ENCODE measurements at regions not wholly inside any gene's neighbourhood (a gene's known extent, or its start where the extent isn't known, plus 50 kb on each side); places are given as distances from the start of the nearest gene placed in this dataset.

DNA sequence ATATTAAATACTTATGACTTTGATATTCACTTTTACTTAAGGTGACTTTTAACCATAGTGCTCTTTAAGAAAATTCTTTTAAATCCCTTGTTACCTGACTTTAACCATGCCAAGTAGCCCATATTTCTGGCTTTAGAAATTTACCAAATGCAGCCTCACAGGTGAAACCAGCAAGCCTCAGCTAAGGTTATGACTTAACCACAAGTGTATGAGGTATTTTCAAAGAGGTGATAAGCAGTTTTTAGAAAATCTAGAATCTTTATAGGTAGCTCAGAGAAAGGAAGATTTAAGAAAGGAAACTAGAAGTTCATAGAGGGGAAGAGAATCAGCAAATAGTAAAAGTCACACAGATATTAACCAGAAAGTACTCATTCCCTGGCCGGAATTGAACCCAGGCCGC is 661.9 kb upstream of the GJE1 start:
- no peak for DNase-seq (ENCODE audit: low read depth)
- H3K4me3 ChIP-seq (ENCODE audit: low read depth, low read length) = no peak overlapping the region
- TF ChIP-seq POLR2A (IDR thresholded peaks at IDR 0.05; ENCODE audit: extremely low read depth, insufficient read length) (no peak), MYC (IDR thresholded peaks at IDR 0.05; ENCODE audit: low read depth, low read length) (no peak)
- TF ChIP-seq, protein P1, sequence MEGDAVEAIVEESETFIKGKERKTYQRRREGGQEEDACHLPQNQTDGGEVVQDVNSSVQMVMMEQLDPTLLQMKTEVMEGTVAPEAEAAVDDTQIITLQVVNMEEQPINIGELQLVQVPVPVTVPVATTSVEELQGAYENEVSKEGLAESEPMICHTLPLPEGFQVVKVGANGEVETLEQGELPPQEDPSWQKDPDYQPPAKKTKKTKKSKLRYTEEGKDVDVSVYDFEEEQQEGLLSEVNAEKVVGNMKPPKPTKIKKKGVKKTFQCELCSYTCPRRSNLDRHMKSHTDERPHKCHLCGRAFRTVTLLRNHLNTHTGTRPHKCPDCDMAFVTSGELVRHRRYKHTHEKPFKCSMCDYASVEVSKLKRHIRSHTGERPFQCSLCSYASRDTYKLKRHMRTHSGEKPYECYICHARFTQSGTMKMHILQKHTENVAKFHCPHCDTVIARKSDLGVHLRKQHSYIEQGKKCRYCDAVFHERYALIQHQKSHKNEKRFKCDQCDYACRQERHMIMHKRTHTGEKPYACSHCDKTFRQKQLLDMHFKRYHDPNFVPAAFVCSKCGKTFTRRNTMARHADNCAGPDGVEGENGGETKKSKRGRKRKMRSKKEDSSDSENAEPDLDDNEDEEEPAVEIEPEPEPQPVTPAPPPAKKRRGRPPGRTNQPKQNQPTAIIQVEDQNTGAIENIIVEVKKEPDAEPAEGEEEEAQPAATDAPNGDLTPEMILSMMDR (IDR thresholded peaks at IDR 0.05; ENCODE audit: low read depth, low read length) = no peak
- TF ChIP-seq, protein P2, sequence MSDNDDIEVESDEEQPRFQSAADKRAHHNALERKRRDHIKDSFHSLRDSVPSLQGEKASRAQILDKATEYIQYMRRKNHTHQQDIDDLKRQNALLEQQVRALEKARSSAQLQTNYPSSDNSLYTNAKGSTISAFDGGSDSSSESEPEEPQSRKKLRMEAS (IDR thresholded peaks at IDR 0.05; ENCODE audit: low read depth, low read length) = no peak

DNA sequence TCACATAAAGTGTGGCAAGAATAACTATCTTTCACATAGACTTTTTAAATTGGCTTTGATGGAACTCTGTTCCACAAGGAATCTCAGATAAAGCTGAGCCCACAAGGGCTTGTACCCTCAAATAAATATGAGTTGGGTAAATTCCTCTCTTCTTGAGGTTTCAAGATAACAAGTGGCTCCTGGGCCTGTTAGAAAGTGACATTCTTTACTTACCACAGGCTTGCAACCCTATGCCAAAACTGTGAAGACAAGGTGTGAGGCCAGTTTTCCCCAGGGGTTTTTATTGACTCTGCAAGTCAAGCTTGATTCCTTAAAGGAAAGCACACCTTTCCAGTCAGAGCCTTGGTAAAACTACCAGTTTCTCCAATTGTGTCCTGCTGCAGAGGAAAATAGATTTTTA is 664.8 kb upstream of the GJE1 start:
- H3K4me3 ChIP-seq (ENCODE audit: low read depth, low read length) = no peak overlapping the region

DNA sequence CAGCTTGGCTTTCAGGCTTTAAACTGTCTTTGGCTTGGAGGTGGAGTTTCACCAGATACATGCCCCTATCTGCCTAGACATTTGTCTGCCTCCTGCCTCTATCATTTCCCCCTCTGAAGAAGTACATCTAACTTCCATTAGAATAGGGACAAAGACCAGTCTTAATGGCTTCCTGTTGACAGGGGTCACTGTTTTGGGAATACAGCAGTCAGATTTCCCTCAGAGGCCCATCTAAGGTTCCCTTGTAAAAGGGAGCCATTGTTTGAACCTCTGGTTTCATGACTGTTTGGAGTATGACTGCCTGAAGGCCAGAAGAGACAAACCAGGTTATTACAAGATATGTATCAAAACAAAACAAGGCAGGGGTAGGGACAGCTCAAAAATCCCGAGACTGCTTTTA is 665.7 kb upstream of the GJE1 start:
- no peak for DNase-seq (ENCODE audit: low read depth)
- H3K4me3 ChIP-seq (ENCODE audit: low read depth, low read length) = no peak overlapping the region
- no peak for TF ChIP-seq POLR2A (IDR thresholded peaks at IDR 0.05; ENCODE audit: extremely low read depth, insufficient read length)
- TF ChIP-seq, protein P2 (IDR thresholded peaks at IDR 0.05; ENCODE audit: low read depth, low read length) = no peak
- TF ChIP-seq, protein P1 (IDR thresholded peaks at IDR 0.05; ENCODE audit: low read depth, low read length) = no peak

More for the DNA sequence above, 664.8 kb upstream of the GJE1 start:
- TF ChIP-seq, protein P2 (IDR thresholded peaks at IDR 0.05; ENCODE audit: low read depth, low read length) = no peak
- no peak for TF ChIP-seq MYC (IDR thresholded peaks at IDR 0.05; ENCODE audit: low read depth, low read length)
- TF ChIP-seq, protein P1 (IDR thresholded peaks at IDR 0.05; ENCODE audit: low read depth, low read length) = no peak
- TF ChIP-seq POLR2A (IDR thresholded peaks at IDR 0.05; ENCODE audit: extremely low read depth, insufficient read length) = no peak
- DNase-seq (ENCODE audit: low read depth) = no peak

DNA sequence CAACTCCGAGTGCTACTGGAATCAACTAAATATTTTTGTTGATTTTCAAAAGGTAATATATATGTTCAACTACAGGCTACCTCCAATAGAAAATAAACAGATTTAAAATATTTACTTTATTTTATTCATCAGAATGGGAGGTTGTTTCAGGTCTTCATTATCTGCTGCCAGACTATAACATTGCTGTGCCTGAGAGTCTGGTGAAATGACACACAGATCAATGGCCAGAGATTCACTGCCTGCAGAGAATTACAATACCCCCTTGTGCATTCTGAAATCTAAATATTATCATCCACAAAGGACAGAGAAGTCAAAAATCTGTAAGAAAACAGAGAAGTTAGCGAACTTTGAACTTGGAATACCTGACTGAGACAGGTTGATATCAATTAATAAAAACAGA is 667.8 kb upstream of the GJE1 start:
- H3K4me3 ChIP-seq (ENCODE audit: low read depth, low read length) = no peak overlapping the region
- DNase-seq (ENCODE audit: low read depth) = no peak
- TF ChIP-seq, protein P2 (IDR thresholded peaks at IDR 0.05; ENCODE audit: low read depth, low read length) = no peak
- no peak for TF ChIP-seq POLR2A (IDR thresholded peaks at IDR 0.05; ENCODE audit: extremely low read depth, insufficient read length)
- TF ChIP-seq MYC (IDR thresholded peaks at IDR 0.05; ENCODE audit: low read depth, low read length) = no peak
- TF ChIP-seq, protein P1 (IDR thresholded peaks at IDR 0.05; ENCODE audit: low read depth, low read length) = no peak

DNA sequence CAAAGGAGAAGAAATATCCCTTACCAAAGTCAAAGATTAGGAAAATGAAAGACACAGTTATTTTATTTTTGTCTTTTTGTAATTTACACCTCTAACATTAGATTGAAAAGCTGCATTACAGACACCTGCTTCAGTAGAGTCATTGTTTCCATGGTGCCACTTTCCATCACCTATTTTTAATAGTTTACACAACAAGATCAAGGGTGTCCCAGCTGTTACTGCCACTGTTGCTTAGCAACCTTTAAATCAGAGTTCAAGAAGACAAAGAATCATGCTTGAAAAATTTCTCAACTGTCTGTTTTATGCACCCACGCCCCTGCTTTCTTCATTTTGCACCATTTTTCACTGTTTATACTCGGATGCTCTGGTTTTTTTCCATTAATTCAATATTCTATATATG is 668.2 kb upstream of the GJE1 start:
- no peak overlapping the region for H3K4me3 ChIP-seq (ENCODE audit: low read depth, low read length)
- TF ChIP-seq, protein P1 (IDR thresholded peaks at IDR 0.05; ENCODE audit: low read depth, low read length) = no peak
- TF ChIP-seq, protein P2 (IDR thresholded peaks at IDR 0.05; ENCODE audit: low read depth, low read length) = no peak
- no peak for TF ChIP-seq POLR2A (IDR thresholded peaks at IDR 0.05; ENCODE audit: extremely low read depth, insufficient read length)
- DNase-seq (ENCODE audit: low read depth) = no peak
